ENCODE measurements at regions not wholly inside any gene's neighbourhood (a gene's known extent, or its start where the extent isn't known, plus 50 kb on each side); places are given as distances from the start of the nearest gene placed in this dataset.

GRCh38 chr15:81987628-81988027, 58.2 kb downstream of the MEX3B start:
- no peak for DNase-seq

GRCh38 chr15:81983497-81983896, 62.3 kb downstream of the MEX3B start:
- DNase-seq, result no peak

DNA sequence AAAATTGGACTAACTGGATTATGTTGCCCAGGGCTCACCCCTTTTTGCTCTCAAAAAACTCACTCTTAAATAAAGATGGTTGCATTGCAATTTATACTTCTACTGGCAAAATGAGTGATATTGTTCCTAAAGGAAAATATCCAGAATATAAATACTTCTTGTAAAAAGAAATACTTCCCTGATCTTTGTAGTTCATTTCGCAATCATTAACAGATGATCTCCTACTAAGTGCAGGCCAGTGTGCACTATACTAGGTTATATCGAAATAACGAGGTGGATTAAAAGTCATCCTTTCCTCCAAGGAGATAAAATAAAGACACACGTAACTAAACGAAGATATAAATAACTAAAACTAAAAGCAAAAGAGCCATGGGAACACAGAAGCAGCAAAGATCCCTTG, 63.0 kb downstream of the MEX3B start:
- no peak for DNase-seq

DNA sequence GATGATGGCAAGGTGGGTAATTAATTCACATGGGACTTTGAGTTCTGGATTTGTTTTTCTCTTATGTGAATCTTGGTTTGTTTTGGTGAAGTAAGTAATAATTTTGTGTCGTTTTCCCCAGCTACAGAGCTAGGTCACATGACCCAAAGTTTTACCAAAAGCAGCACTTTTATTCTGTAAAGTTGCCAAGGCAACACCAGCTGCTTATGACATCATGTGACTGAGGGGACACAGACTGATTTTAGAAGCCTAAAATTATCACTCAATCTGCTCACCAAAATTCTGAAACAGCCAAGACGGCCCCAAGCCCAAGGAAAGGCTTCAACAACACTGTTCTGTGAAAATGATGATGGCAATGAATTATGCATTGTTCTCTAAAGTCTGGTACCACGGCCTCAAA, 63.9 kb downstream of the MEX3B start:
- no peak for DNase-seq

- DNase-seq, result no peak
Measured at GRCh38 chr15:81977464-81977863, 68.4 kb downstream of the MEX3B start.

- no peak for DNase-seq
Measured at GRCh38 chr15:81968691-81969090, 77.1 kb downstream of the MEX3B start.

DNA sequence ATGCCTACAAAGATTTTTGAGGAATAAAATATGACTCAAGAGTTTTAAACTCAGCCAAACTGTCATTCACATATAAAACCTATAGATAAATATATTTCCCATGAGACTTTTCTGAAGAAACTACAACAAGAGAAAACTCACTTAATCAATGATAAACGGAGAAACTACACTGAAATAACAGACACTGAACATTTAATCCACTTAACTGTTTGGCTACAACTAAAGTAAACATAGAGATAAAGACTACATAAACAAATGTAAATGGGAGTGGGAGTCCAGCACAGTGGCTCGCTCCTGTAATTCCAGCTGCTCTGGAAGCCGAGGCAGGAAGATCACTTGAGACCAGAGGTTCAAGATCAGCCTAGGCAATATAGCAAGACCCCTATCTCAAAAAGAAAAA, 79.2 kb downstream of the MEX3B start:
- no peak for DNase-seq

- no peak for DNase-seq
Measured at GRCh38 chr15:81962482-81962881, 83.3 kb downstream of the MEX3B start.

GRCh38 chr15:81959196-81959595, 86.6 kb downstream of the MEX3B start:
- DNase-seq, result no peak

GRCh38 chr15:81957698-81958097, 88.1 kb downstream of the MEX3B start:
- DNase-seq, result no peak

GRCh38 chr15:81955382-81956062, 90.3 kb downstream of the MEX3B start:
- no peak for DNase-seq

- DNase-seq, result no peak
Measured at GRCh38 chr15:81954158-81954783, 91.5 kb downstream of the MEX3B start.

DNA sequence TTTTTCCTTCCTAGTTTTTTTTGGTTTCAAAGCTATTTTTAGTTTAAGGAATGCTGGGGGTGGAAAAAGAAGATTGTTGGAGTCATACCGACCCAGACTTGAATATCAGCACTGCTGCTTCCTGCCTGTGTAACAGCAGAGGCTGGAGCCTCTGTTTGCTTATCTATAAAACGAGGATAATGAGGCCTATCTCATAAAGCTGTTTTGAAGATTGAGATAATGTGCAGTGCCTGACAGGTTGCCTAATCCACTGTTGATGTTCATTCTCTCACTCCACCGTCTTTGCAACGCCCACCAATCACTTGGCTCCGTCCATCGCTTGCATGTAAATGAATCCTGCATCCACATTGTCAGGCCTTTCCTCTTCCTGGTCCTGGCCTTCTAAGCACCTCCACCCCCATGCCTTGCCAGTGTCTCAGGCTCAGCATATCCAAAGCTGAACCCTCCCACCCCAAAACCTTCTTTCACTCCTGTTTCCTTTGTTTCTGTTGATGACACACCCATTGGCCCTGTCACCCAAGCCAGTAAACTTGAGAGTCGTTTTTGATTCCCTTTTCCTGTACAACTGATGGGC, 94.9 kb downstream of the MEX3B start:
- no peak for DNase-seq

- DNase-seq, result no peak
Measured at GRCh38 chr15:81948751-81949150, 97.1 kb downstream of the MEX3B start.

- no peak for DNase-seq
Measured at GRCh38 chr15:81948222-81948621, 97.6 kb downstream of the MEX3B start.

DNA sequence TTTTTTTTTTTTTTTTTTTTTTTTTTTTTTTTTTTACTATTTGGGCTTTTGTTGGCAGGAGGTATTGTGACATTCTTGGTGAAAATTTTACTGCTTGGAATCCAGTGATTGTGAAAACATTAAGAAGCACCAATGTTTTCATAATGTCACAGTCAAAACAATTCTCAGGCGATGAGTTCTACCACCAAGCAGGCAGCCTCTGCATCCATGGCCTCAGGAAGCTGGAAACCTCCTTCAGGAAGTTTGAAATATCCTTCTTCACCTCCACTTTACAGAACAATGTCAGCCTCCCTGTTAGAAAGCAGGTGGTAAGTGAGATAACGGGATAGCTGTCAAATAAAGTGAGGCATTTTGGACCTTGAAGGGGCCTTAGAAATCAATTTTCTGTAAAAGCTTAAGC, 98.3 kb downstream of the MEX3B start:
- no peak for DNase-seq

DNA sequence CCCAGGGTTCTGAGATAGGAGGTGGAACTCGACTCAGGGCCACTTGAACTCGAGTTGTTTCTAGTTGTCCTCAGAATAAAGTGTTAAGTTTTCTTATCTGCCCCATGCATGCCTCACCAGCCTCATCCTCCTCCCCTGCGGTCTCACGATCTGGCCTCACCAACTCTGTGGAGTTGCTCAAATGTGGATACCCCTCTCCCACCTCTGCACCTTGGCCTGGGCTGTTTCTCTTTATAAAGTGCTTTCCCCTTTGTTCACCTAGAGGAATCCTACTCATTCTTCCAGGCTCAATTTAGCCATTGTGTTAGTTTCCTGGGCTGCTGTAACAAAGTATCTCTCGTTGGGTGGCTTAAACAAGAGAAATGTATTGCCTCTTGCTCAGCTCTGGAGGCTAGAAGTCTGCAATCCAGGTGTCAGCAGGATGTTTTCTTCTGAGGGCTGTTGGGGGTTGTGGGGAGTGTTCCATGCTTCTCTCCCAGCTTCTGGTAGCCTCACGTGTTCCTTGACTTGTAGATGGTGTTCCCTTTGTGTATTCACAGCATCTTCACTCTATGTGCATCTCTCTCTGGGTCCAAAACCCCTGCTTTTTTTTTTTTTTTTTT, 100.7 kb downstream of the MEX3B start:
- no peak for DNase-seq

- no peak for DNase-seq
Measured at GRCh38 chr15:81942655-81943195, 103.1 kb downstream of the MEX3B start.

DNA sequence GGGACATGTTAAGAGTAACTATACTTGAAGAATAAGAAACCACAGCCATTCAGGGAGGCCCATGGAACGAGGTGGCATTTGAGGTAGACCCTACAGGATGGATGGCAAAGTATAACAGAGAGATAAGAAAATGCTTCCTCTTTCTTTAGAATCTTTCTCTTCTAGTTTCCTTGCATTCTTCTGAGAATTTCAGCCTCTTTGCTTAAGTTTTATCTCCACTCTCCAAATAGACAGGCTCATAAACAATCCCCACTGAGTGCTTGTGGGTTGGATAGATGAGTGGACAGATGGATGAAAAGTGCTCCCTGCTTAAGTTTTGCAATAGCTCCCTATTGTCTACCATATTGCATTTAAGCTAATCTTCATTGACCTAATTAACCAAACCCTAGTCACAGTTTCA, 103.7 kb downstream of the MEX3B start:
- no peak for DNase-seq

DNA sequence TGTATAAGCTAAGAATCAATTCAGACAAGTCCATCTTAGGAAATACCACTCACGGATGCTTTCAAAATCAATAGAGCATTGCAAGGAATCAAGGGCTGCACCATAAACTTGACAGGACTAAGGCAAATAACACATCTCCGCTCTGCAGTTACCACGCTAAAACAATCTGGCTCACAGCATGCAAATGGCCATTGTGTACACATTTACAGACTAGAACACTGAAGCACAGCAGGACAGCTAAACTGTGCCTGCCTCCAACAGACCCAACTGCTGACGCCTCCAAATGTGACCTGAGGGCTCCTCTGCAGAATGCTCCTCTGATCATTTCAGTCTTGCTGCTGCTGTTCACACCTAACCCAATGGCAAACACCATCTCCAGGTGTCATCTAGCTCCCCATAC, 104.3 kb downstream of the MEX3B start:
- DNase-seq, result peak; percentile 76

GRCh38 chr15:81940467-81941451, 105.1 kb downstream of the MEX3B start:
- DNase-seq, result no peak

GRCh38 chr15:81939604-81940440, 106.0 kb downstream of the MEX3B start:
- no peak for DNase-seq

Measured in NCI-H2081 treated with DMSO at 0.1 percent for 48 hours (cell line).